ENCODE measurements at regions not wholly inside any gene's neighbourhood (a gene's known extent, or its start where the extent isn't known, plus 50 kb on each side); places are given as distances from the start of the nearest gene placed in this dataset.

GRCh38 chr1:208781391-208782045 is 537.3 kb upstream of the PLXNA2 start:
- H3K36me3 ChIP-seq: no peaks in the 10 kb centered on the region
- H3K4me1 ChIP-seq: no peaks in the 10 kb centered on the region
- DNase-seq (no peak), ATAC-seq (no peak)
- intact Hi-C loops (cut with DNase I): no loop called here
- H3K9me3 ChIP-seq: no peaks in the 10 kb centered on the region
- no peak overlapping the region for H3K27ac ChIP-seq
- no peak overlapping the region for H3K4me3 ChIP-seq
- TF ChIP-seq, protein P1, sequence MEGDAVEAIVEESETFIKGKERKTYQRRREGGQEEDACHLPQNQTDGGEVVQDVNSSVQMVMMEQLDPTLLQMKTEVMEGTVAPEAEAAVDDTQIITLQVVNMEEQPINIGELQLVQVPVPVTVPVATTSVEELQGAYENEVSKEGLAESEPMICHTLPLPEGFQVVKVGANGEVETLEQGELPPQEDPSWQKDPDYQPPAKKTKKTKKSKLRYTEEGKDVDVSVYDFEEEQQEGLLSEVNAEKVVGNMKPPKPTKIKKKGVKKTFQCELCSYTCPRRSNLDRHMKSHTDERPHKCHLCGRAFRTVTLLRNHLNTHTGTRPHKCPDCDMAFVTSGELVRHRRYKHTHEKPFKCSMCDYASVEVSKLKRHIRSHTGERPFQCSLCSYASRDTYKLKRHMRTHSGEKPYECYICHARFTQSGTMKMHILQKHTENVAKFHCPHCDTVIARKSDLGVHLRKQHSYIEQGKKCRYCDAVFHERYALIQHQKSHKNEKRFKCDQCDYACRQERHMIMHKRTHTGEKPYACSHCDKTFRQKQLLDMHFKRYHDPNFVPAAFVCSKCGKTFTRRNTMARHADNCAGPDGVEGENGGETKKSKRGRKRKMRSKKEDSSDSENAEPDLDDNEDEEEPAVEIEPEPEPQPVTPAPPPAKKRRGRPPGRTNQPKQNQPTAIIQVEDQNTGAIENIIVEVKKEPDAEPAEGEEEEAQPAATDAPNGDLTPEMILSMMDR (IDR thresholded peaks at IDR 0.05): no peak
- no peaks in the 10 kb centered on the region for H3K27me3 ChIP-seq (ENCODE audit: low read depth)

GRCh38 chr1:208782186-208782585 is 538.0 kb upstream of the PLXNA2 start:
- DNase-seq (no peak), ATAC-seq (no peak)
- Histone ChIP-seq H3K27ac (no peak overlapping the region), H3K4me3 (no peak overlapping the region), H3K36me3 (no peaks in the 10 kb centered on the region), H3K9me3 (no peaks in the 10 kb centered on the region), H3K4me1 (no peaks in the 10 kb centered on the region), H3K27me3 (ENCODE audit: low read depth) (no peaks in the 10 kb centered on the region)
- TF ChIP-seq, protein P1 (IDR thresholded peaks at IDR 0.05): no peak
- intact Hi-C loops (cut with DNase I): no loop called here

GRCh38 chr1:208785629-208786028 is 541.4 kb upstream of the PLXNA2 start:
- DNase-seq (no peak), ATAC-seq (no peak)
- Histone ChIP-seq H3K36me3 (no peaks in the 10 kb centered on the region), H3K27me3 (ENCODE audit: low read depth) (no peaks in the 10 kb centered on the region), H3K27ac (no peak overlapping the region), H3K4me3 (no peak overlapping the region), H3K9me3 (no peaks in the 10 kb centered on the region), H3K4me1 (no peaks in the 10 kb centered on the region)
- intact Hi-C loops (cut with DNase I): no loop called here
- TF ChIP-seq, protein P1 (IDR thresholded peaks at IDR 0.05): no peak

GRCh38 chr1:208787219-208787618 is 543.0 kb upstream of the PLXNA2 start:
- TF ChIP-seq, protein P1 (IDR thresholded peaks at IDR 0.05): no peak
- Histone ChIP-seq H3K4me1 (no peaks in the 10 kb centered on the region), H3K36me3 (no peaks in the 10 kb centered on the region), H3K27ac (no peak overlapping the region), H3K4me3 (no peak overlapping the region), H3K9me3 (no peaks in the 10 kb centered on the region), H3K27me3 (ENCODE audit: low read depth) (no peaks in the 10 kb centered on the region)
- intact Hi-C loops (cut with DNase I): no loop called here
- DNase-seq (no peak), ATAC-seq (no peak)

DNA sequence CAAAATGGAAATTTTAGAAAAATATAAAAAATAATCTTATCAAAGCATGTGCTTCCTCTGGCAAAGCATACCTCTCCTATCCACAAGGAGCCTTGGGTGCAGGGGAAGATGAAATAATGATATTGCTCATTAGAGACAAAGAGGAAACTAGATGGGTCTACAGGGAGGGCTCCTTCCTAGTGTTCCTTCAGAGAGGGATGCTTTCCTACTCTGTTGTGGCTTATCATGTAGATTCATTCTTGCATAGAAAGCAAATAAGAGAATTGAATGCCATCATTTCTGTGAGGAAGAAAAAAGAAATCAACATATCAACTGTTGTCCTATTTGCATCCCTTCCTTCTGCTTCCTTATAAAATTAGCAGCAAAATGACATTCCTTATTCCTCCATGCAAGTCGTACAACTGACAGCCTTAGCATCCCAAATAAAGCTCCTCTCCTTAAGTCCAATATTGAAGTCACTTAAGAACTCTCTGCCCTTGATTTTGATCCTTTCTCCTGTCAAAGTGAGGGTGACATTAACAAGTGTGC is 543.9 kb upstream of the PLXNA2 start:
- DNase-seq (no peak), ATAC-seq (no peak)
- Histone ChIP-seq H3K27ac (no peak overlapping the region), H3K4me1 (no peaks in the 10 kb centered on the region), H3K27me3 (ENCODE audit: low read depth) (no peaks in the 10 kb centered on the region), H3K4me3 (no peak overlapping the region), H3K36me3 (no peaks in the 10 kb centered on the region), H3K9me3 (no peaks in the 10 kb centered on the region)
- intact Hi-C loops (cut with DNase I): no loop called here
- TF ChIP-seq, protein P1 (IDR thresholded peaks at IDR 0.05): no peak

Measured in lower lobe of right lung (tissue), 2 donors.